OCI-LY3 (cell line): ENCODE measurements at regions not wholly inside any gene's neighbourhood (a gene's known extent, or its start where the extent isn't known, plus 50 kb on each side); places are given as distances from the start of the nearest gene placed in this dataset.

Source experiments
- EZH2phosphoT487 ChIP-seq: fragments of 200-600 bp; shearing (Covaris generic); IDR thresholded peaks from 2 replicates; pipeline ENCODE4 v1.6.1; 2018; ENCODE audit warnings: antibody characterized with exemption, mixed run types, low read depth
- TF ChIP-seq, protein P1 (sequence below): fragments of 200-600, 300-600 bp; sonication (generic); IDR thresholded peaks from 2 replicates; pipeline ENCODE4 v1.5.1; 2014; ENCODE audit warnings: antibody characterized with exemption, low read length, low read depth

DNA sequence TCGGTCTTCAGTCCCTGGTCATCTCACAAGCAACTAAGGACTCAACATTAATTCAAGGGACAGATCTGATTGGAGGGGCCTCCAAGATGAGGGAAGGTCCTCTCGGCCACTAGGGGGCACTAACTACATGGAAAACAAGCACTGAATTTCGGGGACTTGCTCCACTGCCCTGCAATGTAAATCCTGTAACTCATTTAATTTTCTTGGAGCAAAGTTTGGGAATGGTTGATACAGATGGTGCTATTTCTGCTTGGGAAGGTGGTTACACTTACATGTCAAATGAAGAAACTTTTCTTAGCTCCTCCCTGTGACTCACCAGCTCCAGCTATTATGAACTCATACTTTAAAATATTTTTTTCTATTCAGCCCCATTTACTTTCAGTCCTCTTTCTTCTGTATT lies 97.4 kb upstream of the KCNJ15 start:
- TF ChIP-seq, protein P1, sequence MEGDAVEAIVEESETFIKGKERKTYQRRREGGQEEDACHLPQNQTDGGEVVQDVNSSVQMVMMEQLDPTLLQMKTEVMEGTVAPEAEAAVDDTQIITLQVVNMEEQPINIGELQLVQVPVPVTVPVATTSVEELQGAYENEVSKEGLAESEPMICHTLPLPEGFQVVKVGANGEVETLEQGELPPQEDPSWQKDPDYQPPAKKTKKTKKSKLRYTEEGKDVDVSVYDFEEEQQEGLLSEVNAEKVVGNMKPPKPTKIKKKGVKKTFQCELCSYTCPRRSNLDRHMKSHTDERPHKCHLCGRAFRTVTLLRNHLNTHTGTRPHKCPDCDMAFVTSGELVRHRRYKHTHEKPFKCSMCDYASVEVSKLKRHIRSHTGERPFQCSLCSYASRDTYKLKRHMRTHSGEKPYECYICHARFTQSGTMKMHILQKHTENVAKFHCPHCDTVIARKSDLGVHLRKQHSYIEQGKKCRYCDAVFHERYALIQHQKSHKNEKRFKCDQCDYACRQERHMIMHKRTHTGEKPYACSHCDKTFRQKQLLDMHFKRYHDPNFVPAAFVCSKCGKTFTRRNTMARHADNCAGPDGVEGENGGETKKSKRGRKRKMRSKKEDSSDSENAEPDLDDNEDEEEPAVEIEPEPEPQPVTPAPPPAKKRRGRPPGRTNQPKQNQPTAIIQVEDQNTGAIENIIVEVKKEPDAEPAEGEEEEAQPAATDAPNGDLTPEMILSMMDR = peak; percentile 76
- TF ChIP-seq EZH2phosphoT487 = no peak
